ENCODE measurements at regions not wholly inside any gene's neighbourhood (a gene's known extent, or its start where the extent isn't known, plus 50 kb on each side); places are given as distances from the start of the nearest gene placed in this dataset.

GRCh38 chr2:180570864-180571263, 409.5 kb upstream of the UBE2E3 start:
- TF ChIP-seq, protein P1, sequence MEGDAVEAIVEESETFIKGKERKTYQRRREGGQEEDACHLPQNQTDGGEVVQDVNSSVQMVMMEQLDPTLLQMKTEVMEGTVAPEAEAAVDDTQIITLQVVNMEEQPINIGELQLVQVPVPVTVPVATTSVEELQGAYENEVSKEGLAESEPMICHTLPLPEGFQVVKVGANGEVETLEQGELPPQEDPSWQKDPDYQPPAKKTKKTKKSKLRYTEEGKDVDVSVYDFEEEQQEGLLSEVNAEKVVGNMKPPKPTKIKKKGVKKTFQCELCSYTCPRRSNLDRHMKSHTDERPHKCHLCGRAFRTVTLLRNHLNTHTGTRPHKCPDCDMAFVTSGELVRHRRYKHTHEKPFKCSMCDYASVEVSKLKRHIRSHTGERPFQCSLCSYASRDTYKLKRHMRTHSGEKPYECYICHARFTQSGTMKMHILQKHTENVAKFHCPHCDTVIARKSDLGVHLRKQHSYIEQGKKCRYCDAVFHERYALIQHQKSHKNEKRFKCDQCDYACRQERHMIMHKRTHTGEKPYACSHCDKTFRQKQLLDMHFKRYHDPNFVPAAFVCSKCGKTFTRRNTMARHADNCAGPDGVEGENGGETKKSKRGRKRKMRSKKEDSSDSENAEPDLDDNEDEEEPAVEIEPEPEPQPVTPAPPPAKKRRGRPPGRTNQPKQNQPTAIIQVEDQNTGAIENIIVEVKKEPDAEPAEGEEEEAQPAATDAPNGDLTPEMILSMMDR (IDR thresholded peaks at IDR 0.05; ENCODE audit: low read length): no peak
- no peak for TF ChIP-seq EZH2 (optimal IDR thresholded peaks at IDR 0.05; ENCODE audit: low read depth, low read length)
- TF ChIP-seq EZH2phosphoT487 (IDR thresholded peaks at IDR 0.05; ENCODE audit: low read length): no peak
- Histone ChIP-seq H3K36me3 (replicated peaks; ENCODE audit: insufficient read depth, low read length) (no peaks in the 10 kb centered on the region), H3K9me2 (replicated peaks; ENCODE audit: insufficient read depth, low read length) (0 out of 2 replicates have a peak, but pooled peaks cover 3% of the 10 kb centered on the region), H4K20me1 (ENCODE audit: insufficient read depth, low read length) (no peaks in the 10 kb centered on the region), H2AFZ (ENCODE audit: low read length) (no peak overlapping the region), H3K9me3 (replicated peaks; ENCODE audit: insufficient read depth, low read length) (no peaks in the 10 kb centered on the region), H3K27me3 (replicated peaks; ENCODE audit: insufficient read depth, low read length) (no peaks in the 10 kb centered on the region), H3F3A (ENCODE audit: insufficient read depth, low read length) (no peaks in the 10 kb centered on the region), H3K4me3 (ENCODE audit: low read length) (no peak overlapping the region), H3K4me1 (ENCODE audit: low read length) (no peaks in the 10 kb centered on the region), H3K79me2 (ENCODE audit: low read length) (no peaks in the 10 kb centered on the region), H3K9ac (ENCODE audit: low read length) (no peak overlapping the region), H3K27ac (ENCODE audit: low read length) (no peak overlapping the region), H3K4me2 (ENCODE audit: low read depth, low read length) (no peak overlapping the region)
- DNase-seq: no peak

DNA sequence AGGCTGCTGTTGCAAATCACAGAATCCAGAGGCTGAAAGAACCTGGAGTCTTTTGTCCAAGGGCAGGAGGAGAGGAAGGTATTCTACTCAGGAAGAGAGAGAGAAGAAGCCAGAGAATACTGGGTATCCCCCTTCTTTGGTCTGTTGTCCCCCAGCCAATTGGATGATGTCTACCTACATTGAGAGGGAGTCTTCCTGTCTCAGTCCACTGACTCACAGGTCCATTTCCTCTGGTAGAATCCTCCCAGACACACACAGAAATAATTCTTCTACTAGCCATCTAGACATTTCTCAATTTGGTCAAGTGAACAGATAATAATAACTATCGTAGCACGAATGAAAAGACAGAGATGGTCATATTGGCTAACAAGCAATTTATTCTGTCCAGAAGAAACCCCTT, 416.4 kb upstream of the UBE2E3 start:
- H3K9me2 ChIP-seq (replicated peaks; ENCODE audit: insufficient read depth, low read length): no peaks in the 10 kb centered on the region
- no peaks in the 10 kb centered on the region for H4K20me1 ChIP-seq (ENCODE audit: insufficient read depth, low read length)
- no peaks in the 10 kb centered on the region for H3F3A ChIP-seq (ENCODE audit: insufficient read depth, low read length)
- no peak for TF ChIP-seq EZH2 (optimal IDR thresholded peaks at IDR 0.05; ENCODE audit: low read depth, low read length)
- TF ChIP-seq, protein P1 (IDR thresholded peaks at IDR 0.05; ENCODE audit: low read length): no peak
- no peak for TF ChIP-seq EZH2phosphoT487 (IDR thresholded peaks at IDR 0.05; ENCODE audit: low read length)
- no peaks in the 10 kb centered on the region for H3K9me3 ChIP-seq (replicated peaks; ENCODE audit: insufficient read depth, low read length)
- H3K27me3 ChIP-seq (replicated peaks; ENCODE audit: insufficient read depth, low read length): no peaks in the 10 kb centered on the region
- H3K4me2 ChIP-seq (ENCODE audit: low read depth, low read length): no peak overlapping the region
- H2AFZ ChIP-seq (ENCODE audit: low read length): no peak overlapping the region
- H3K36me3 ChIP-seq (replicated peaks; ENCODE audit: insufficient read depth, low read length): no peaks in the 10 kb centered on the region
- no peak overlapping the region for H3K27ac ChIP-seq (ENCODE audit: low read length)
- H3K79me2 ChIP-seq (ENCODE audit: low read length): no peaks in the 10 kb centered on the region
- no peaks in the 10 kb centered on the region for H3K4me1 ChIP-seq (ENCODE audit: low read length)
- no peak overlapping the region for H3K9ac ChIP-seq (ENCODE audit: low read length)
- no peak overlapping the region for H3K4me3 ChIP-seq (ENCODE audit: low read length)
- no peak for DNase-seq

DNA sequence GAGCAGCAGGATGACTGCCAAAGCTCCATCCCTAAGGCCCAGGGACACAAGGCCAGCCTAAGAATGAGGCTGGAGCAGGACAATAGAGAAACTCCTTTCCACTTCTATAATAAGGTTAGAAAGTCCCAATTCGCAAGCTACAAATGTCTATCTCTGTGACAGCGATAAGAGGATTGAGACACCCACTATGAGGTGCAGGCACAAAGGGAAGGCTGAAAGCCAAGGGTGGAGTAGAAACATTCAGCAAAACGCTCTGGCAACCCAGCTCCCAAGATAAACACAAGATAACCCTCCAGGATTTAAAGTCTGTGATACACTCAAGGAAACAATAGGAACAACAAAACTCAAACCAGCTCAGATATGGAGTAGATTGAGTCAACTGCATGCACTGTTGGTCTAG, 418.0 kb upstream of the UBE2E3 start:
- no peaks in the 10 kb centered on the region for H3K9me3 ChIP-seq (replicated peaks; ENCODE audit: insufficient read depth, low read length)
- no peaks in the 10 kb centered on the region for H3F3A ChIP-seq (ENCODE audit: insufficient read depth, low read length)
- H3K4me3 ChIP-seq (ENCODE audit: low read length): no peak overlapping the region
- TF ChIP-seq, protein P1 (IDR thresholded peaks at IDR 0.05; ENCODE audit: low read length): no peak
- no peak for TF ChIP-seq EZH2phosphoT487 (IDR thresholded peaks at IDR 0.05; ENCODE audit: low read length)
- no peak for TF ChIP-seq EZH2 (optimal IDR thresholded peaks at IDR 0.05; ENCODE audit: low read depth, low read length)
- H3K9me2 ChIP-seq (replicated peaks; ENCODE audit: insufficient read depth, low read length): no peaks in the 10 kb centered on the region
- H2AFZ ChIP-seq (ENCODE audit: low read length): no peak overlapping the region
- no peak overlapping the region for H3K27ac ChIP-seq (ENCODE audit: low read length)
- H3K27me3 ChIP-seq (replicated peaks; ENCODE audit: insufficient read depth, low read length): no peaks in the 10 kb centered on the region
- no peaks in the 10 kb centered on the region for H3K79me2 ChIP-seq (ENCODE audit: low read length)
- no peaks in the 10 kb centered on the region for H4K20me1 ChIP-seq (ENCODE audit: insufficient read depth, low read length)
- H3K9ac ChIP-seq (ENCODE audit: low read length): no peak overlapping the region
- DNase-seq: no peak
- no peaks in the 10 kb centered on the region for H3K36me3 ChIP-seq (replicated peaks; ENCODE audit: insufficient read depth, low read length)
- H3K4me2 ChIP-seq (ENCODE audit: low read depth, low read length): no peak overlapping the region
- no peaks in the 10 kb centered on the region for H3K4me1 ChIP-seq (ENCODE audit: low read length)
